GM21619 (cell line): ENCODE measurements at regions not wholly inside any gene's neighbourhood (a gene's known extent, or its start where the extent isn't known, plus 50 kb on each side); places are given as distances from the start of the nearest gene placed in this dataset.
A peak's percentile ranks its signal among the peaks of the same experiment; 100 is the strongest.

Experiments
- ATAC-seq: cut with Tn5 transposase; IDR thresholded peaks from one replicate; pipeline ENCODE4 v1.9.1; 2021; ENCODE audit not compliant: unreplicated experiment

- ATAC-seq: no peak
Measured at GRCh38 chr2:12928775-12929401, 212.2 kb downstream of the TRIB2 start.

- ATAC-seq: no peak
Measured at GRCh38 chr2:12929758-12930157, 213.0 kb downstream of the TRIB2 start.

GRCh38 chr2:12930391-12930790, 213.7 kb downstream of the TRIB2 start:
- ATAC-seq: no peak

- ATAC-seq: peak; percentile 53
Measured at GRCh38 chr2:12931186-12931844, 214.6 kb downstream of the TRIB2 start.

- ATAC-seq: no peak
Measured at GRCh38 chr2:12932192-12932591, 215.5 kb downstream of the TRIB2 start.

GRCh38 chr2:12934146-12934756, 217.5 kb downstream of the TRIB2 start:
- ATAC-seq: no peak

- ATAC-seq: no peak
Measured at GRCh38 chr2:12935222-12935621, 218.5 kb downstream of the TRIB2 start.

GRCh38 chr2:12935796-12936195, 219.1 kb downstream of the TRIB2 start:
- ATAC-seq: no peak

- no peak for ATAC-seq
Measured at GRCh38 chr2:12941203-12941602, 224.5 kb downstream of the TRIB2 start.

GRCh38 chr2:12948231-12948960, 231.7 kb downstream of the TRIB2 start:
- no peak for ATAC-seq

GRCh38 chr2:12948961-12949353, 232.2 kb downstream of the TRIB2 start:
- ATAC-seq: peak; percentile 70

GRCh38 chr2:12949406-12949805, 232.7 kb downstream of the TRIB2 start:
- ATAC-seq: no peak

GRCh38 chr2:12950174-12950573, 233.4 kb downstream of the TRIB2 start:
- no peak for ATAC-seq

- ATAC-seq: no peak
Measured at GRCh38 chr2:12950957-12951656, 234.4 kb downstream of the TRIB2 start.

- no peak for ATAC-seq
Measured at GRCh38 chr2:12951657-12951973, 234.9 kb downstream of the TRIB2 start.

- no peak for ATAC-seq
Measured at GRCh38 chr2:12953596-12953995, 236.9 kb downstream of the TRIB2 start.

GRCh38 chr2:12955864-12956263, 239.1 kb downstream of the TRIB2 start:
- ATAC-seq: no peak

GRCh38 chr2:12957251-12957650, 240.5 kb downstream of the TRIB2 start:
- ATAC-seq: no peak

- no peak for ATAC-seq
Measured at GRCh38 chr2:12959935-12960334, 243.2 kb downstream of the TRIB2 start.

- no peak for ATAC-seq
Measured at GRCh38 chr2:12960671-12961070, 243.9 kb downstream of the TRIB2 start.

- ATAC-seq: no peak
Measured at GRCh38 chr2:12964904-12965539, 248.3 kb downstream of the TRIB2 start.
